Omental fat pad (tissue), 3 donors: ENCODE measurements at regions not wholly inside any gene's neighbourhood (a gene's known extent, or its start where the extent isn't known, plus 50 kb on each side); places are given as distances from the start of the nearest gene placed in this dataset.

Source experiments
- ATAC-seq: fragments of 150-250 bp; one replicate; pipeline ENCODE4 v1.9.1; 2016; ENCODE audit warnings: mild to moderate bottlenecking, moderate library complexity; ENCODE audit not compliant: low FRiP score
- DNase-seq: peaks from one replicate; pipeline ENCODE4 v3.0.0-alpha.2; 2019; ENCODE audit warnings: low spot score
- TF ChIP-seq, protein P1 (sequence below), 3 donors: fragments of 450-650 bp; IDR thresholded peaks; one replicate each; pipeline ENCODE4 v1.5.1; 2016 to 2017; ENCODE audit warnings: antibody characterized with exemption in 3 of 3, mild to moderate bottlenecking in 3 of 3, moderate library complexity in 2 of 3

DNA sequence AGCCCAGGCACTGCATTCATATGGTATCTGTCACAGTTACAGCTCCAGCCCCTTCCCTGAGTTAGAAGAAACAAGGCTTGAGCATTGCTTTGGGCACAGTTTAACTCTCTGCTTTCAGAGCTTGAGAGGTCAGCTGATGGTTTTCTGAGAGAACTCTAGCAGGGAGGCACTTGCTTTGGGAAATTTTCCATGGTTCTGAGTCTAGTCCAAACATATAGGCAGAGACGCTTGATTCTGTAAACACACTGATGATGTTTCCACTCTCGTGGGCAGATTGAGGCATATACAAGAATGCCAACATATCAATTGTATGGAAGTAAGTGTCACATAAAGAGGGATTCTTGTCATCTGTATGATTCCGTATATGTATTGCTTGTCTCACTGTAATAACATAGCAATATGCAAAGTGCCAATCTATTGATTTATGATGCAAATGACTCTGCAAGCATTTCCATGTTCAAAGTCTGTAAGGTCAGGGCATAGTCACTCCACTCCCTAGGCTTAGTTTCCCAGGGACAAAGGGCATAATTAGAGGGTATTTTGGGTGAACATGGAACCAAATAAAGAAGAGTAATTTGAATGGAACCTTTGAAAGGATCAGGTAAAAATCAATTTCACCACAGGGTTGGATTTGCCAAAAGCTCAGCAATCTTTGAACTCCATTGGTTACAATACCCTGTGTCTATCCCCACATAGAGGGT is 239.0 kb downstream of the INHBA start:
- TF ChIP-seq, protein P1, sequence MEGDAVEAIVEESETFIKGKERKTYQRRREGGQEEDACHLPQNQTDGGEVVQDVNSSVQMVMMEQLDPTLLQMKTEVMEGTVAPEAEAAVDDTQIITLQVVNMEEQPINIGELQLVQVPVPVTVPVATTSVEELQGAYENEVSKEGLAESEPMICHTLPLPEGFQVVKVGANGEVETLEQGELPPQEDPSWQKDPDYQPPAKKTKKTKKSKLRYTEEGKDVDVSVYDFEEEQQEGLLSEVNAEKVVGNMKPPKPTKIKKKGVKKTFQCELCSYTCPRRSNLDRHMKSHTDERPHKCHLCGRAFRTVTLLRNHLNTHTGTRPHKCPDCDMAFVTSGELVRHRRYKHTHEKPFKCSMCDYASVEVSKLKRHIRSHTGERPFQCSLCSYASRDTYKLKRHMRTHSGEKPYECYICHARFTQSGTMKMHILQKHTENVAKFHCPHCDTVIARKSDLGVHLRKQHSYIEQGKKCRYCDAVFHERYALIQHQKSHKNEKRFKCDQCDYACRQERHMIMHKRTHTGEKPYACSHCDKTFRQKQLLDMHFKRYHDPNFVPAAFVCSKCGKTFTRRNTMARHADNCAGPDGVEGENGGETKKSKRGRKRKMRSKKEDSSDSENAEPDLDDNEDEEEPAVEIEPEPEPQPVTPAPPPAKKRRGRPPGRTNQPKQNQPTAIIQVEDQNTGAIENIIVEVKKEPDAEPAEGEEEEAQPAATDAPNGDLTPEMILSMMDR (IDR thresholded peaks at IDR 0.05), result no peak
- DNase-seq, result no peak
- no peak for ATAC-seq

DNA sequence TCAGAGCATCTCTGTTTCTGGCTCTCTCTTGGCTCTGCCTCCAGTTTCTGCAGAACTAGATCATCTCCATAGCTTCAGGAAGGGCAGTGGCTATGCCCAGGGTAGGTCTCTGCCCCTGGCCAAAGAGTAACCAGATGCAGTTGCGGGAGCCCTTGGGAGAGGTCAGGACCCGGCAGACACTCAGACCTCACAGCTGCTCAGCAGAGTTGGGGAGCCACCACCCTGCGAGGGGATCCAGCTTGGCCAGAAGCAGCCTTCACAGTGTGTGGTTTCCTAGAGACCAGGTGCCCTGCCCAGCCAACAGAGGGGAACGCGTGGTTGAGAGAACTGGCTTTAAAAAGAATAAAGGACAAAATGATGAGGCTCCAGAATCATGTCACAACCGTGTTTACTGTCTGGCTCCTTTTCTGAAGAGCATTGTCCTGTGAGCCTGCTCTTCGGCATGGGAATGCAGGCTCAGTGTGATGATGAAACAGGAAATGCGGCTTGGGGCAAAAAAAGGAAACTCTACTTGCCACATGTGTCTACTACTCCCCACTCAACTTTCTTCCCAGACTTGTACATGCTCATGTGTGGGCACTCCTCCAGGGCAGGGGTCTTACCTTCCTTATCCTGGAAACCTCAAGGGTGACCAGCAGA is 243.1 kb downstream of the INHBA start:
- ATAC-seq (no peak), DNase-seq (no peak)
- TF ChIP-seq, protein P1 (IDR thresholded peaks at IDR 0.05), result no peak

DNA sequence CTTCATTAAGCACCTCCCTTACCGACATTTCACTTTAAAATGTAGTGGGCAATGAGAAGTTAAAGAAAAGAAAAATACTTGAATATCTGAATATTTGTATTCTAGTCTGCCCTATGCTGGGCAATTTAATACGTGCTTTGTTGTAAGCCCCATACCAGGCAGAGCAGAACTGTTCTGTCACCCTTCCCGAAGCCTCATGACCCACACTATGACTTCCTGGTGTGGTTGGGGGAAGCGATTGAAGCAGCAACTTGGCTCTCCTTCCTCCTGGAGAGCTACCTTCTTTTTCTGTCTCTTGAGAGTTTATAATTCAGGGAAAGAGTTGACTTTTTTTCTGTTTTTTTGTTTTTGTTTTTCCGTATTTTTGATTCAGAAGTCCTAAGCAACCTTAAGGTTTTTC is 243.7 kb downstream of the INHBA start:
- DNase-seq (no peak), ATAC-seq (no peak)
- TF ChIP-seq, protein P1 (IDR thresholded peaks at IDR 0.05), result no peak

DNA sequence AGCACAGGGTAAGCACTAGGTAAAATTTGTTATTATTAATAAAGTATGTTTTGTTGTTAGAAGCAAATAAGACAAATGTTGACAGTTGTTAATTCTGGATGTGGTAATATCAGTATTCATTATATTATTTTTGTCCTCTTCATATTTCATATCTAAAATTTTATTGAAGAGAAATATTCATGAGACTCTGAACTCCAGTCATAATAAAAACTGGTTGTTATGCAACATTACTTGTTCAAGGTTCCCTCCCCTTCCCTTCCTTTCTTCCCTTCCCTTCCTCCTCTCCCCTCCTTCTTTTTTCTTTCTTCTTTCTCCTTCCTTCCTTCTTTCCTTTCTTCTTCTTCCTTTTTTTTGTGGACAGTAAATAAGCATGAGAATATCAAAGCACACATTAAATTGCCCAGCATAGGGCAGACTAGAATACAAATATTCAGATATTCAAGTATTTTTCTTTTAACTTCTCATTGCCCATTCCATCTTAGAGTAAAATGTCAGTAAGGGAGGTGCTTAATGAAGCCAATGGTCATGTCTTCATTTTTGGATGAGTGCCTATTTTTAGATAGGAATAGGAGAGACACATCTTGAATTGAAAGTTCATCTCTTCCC is 245.0 kb downstream of the INHBA start:
- DNase-seq, result no peak
- no peak for ATAC-seq
- TF ChIP-seq, protein P1 (IDR thresholded peaks at IDR 0.05), result no peak

DNA sequence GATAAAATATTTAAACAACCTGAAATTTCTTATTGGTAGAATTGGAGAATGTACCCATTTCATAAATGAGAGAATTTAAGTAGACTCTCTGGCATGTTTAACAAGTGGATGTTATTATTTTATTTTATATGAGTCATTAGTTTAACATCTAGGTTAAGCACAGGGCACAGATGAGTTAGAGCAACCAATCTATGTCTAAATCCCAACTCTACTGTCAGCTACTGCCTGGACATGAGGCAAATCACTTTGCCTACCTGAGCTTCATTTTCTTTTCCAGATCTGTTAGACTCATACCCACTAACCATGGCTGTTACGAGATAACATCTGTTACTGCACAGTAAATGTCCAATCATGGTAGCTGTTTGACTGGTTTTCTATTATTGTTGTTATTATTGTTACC is 251.1 kb downstream of the INHBA start:
- ATAC-seq, result no peak
- TF ChIP-seq, protein P1 (IDR thresholded peaks at IDR 0.05), result no peak

DNA sequence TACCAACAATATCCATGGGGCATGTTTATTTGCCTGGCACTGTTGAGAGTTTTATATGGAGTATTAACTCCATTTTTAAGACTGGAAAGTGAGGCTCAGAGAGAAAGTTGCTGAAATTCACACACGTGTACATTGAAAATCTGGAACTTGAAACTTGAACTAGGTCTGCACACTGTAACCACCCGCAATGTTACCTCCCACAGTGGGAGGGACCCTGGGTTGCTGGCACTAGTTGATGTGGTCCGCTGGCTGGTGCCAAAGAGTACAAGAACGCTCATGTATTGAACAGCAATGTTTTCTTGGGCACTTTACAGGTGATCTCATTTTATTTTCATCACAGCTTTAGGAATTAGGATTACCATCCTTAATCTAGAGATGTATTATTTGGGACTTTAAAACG is 253.2 kb downstream of the INHBA start:
- ATAC-seq (no peak), DNase-seq (no peak)
- TF ChIP-seq, protein P1 (IDR thresholded peaks at IDR 0.05), result no peak

More for the DNA sequence above, 251.1 kb downstream of the INHBA start:
- no peak for DNase-seq
